HG02981 (cell line): ENCODE measurements at regions not wholly inside any gene's neighbourhood (a gene's known extent, or its start where the extent isn't known, plus 50 kb on each side); places are given as distances from the start of the nearest gene placed in this dataset.

Source experiments
- ATAC-seq: cut with Tn5 transposase; IDR thresholded peaks from one replicate; pipeline ENCODE4 v1.9.1; 2021; ENCODE audit warnings: mild to moderate bottlenecking, moderate library complexity; ENCODE audit not compliant: unreplicated experiment

DNA sequence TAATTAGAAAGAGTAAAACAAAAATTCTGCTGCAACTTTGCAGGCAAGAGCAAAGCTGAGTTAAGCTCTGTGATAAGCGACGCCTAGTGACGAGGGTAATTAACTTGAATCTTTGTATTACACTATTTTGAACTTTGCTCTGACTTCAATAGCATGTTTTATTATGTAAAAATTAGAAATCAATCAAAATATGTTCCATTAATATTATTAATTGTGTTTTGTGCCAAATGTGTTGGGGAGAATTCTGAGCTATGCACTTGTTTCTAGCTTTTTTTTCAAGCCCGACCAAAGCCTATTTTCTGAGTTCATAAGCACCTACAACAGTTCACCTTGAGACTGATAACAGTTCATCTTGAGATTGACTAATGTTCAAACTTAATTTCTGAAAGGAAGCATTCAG lies 90.1 kb upstream of the PDE3A start:
- no peak for ATAC-seq

DNA sequence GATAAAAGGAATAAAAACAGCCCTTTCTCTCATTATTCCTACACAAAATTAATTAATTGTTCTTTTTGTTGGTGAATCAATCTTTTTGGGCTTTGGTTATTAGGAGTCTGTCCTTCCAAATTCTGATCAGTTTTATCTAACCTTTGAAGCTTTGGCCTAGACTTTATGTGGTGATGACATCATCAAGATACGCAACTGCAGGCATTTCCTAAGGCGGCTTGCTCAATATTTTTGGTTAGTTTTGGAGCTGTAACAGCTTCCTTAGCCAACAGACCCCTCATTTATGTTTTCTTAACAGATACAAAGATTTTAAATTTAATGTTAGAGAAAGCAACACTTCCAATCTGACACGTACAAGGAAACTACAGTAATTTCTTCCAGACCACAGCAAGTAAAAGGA lies 87.8 kb upstream of the PDE3A start:
- ATAC-seq = no peak

DNA sequence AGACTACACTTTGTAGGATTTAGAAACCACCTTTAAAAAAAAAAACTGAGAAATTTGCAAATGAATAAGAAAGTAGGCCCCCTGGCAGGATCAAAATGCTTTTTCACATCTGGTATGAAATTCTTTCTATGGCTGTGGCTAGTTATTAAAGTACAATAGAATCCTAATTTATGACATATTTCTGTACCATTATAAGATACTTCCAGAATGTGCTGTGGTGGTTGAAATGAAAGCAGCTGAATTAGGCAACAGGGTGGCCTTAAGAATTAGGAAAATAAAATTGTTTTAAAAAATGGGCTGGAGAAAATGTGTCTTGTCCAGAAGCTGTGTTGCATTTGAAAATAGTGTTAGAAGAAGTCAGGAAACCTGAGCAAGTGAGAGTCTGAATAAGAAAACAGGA lies 85.9 kb upstream of the PDE3A start:
- ATAC-seq = no peak

DNA sequence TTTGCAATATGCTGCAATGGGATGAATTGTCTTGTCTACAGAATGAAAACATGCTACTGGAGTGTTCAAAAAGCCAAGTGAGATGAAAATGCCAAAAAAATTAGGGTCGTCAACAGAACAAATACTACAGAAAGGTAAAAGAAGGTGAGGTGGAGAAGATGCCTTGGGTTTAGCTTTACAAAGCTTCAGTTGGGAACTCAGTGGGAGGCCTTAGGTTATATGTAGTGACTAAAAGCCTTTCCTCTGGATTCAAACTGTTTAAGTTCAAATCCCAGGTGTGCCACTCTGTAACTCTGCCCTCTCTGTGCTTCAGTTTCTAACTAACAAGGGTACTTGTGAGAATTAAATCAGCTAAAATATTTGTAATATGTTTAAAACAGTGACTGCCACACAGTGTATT lies 84.9 kb upstream of the PDE3A start:
- no peak for ATAC-seq

DNA sequence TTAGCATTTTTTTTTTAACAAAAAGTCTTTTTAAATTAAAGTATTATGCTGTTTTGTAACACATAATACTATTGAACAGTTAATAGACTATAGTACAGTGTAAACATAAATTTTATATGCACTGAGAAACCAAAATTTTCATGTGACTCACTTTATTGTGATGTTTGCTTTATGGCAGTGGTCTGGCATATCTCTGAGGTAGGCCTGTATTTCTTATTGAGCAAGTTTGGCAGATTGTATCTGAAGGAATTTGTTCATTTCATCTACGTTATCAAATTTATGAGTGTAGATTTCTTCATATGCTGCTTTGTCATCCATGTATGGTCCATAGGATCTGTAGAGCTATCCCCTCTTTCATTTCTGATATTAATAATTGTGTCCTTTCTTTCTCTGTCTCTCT lies 78.8 kb upstream of the PDE3A start:
- ATAC-seq = no peak

DNA sequence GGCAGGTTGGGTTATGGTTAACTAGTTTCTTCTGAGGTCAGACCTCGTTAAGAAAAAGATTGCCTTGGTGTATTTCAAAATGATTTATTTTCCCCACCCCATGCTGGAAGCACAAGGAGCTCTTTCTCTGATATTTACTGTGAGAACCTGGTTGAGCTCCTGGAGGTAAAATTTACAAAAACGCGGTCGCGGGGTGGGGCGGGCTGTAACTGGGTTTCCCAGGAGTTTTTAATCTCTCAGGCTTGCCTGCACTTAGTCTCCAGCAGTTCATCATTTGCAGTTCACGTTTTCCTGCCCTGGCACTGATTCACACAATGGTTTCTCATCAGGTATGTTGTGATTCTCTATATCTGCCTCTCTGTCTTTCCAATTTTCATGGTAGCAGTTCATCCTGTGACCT lies 67.9 kb upstream of the PDE3A start:
- ATAC-seq = no peak

DNA sequence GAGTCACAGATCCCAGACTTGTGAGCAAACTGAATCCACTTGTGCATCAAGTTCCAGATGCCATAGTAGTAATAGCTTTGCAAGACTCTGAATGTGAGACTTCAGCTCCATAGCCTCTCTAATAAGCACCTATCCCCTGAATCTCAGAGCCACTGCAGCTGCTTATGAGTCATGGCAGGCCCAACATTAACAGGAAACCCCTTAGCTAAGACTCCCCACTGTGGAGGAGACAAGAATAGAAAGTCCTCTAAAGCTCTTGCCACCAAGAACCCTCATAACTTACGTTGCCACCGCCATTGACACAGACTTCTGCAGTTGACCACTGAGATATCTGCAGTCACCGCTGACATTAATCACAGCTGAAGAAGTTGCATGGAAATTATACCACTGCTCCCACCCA lies 62.9 kb upstream of the PDE3A start:
- ATAC-seq = no peak

DNA sequence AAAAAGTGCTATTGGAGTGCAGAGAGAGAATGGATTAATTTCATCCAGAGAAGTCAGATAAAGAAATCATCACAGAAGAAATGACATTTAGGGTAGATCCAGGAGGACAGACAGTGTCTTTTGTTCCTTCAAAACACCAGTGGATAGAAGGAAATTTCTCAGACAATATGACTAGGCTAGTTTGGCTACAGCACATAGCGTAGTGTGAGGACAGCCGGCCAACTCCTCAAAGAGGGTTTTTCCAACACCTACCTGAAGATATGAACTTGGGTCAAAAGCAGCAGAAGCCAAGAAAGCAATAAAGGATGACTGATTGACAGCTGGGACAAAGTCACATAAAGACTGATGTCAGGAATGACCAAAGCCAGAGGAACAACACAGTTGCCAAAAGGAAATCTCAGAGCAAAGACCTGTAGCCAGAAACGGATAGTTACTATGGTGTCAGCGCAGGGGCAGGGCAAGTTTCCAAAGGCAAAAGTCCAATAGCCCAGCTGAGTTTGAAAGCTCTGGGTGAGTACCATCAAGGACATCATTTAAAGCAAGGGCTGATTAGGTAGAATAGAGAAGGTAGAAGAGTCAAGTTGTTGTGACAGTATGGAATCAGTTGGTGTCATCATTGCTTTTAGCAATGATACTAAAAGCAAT lies 58.7 kb upstream of the PDE3A start:
- no peak for ATAC-seq

DNA sequence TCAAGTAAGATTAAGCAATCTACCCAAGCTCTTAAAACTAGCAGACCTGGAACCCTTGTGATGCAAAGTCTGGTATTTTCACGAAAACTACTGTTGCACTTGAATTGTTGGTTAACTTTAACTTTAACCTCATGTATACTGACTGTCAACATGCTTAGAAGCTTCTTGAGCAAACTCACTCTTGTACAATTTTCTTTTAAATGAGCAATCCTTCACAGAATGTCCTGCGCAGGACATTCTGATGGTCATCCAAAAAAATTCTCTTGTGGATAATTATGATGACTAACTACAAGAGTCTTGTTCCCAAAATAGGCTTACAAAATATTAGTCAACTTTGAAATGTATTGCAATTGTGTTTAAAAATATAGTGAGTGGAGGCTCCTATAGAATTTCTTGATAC lies 54.0 kb upstream of the PDE3A start:
- no peak for ATAC-seq

DNA sequence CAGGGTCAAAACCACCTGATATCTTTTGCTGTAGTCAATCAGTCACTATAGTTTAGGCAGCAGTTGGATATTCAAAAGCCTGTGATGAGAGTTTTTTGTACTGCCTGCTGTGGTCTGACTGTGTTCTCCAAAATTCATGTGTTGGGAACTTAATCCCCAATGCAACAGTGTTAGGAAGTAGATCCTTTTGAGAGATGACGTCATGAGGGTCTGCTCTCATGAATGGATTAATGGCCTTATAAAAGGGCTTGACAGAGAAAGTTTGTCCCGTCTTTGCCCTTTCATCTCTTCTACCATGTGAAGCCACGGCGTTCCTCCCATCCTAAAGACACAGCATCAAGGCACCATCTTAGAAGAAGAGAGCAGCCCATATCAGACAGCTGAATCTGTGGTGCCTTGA lies 50.8 kb upstream of the PDE3A start:
- ATAC-seq = no peak
